Brain microvascular endothelial cell (primary cell): ENCODE measurements at regions not wholly inside any gene's neighbourhood (a gene's known extent, or its start where the extent isn't known, plus 50 kb on each side); places are given as distances from the start of the nearest gene placed in this dataset.

Source experiments
- DNase-seq: peaks from one replicate; pipeline ENCODE4 v3.0.0-alpha.2; 2020
- H3K27ac ChIP-seq: fragments of 250-450 bp; sonication (Bioruptor Pico); 2 replicates; pipeline ENCODE4 v1.5.1; 2020; ENCODE audit warnings: mild to moderate bottlenecking, moderate library complexity
- H3K27me3 ChIP-seq: fragments of 250-450 bp; sonication (Bioruptor Pico); replicated peaks from 2 replicates; pipeline ENCODE4 v1.5.1; 2020; ENCODE audit warnings: mild to moderate bottlenecking
- H3K36me3 ChIP-seq: fragments of 250-450 bp; sonication (Bioruptor Pico); replicated peaks from 2 replicates; pipeline ENCODE4 v1.5.1; 2020; ENCODE audit warnings: mild to moderate bottlenecking
- H3K4me3 ChIP-seq: 2 replicates; pipeline ENCODE4 v1.5.1; 2011; ENCODE audit warnings: low read depth, mild to moderate bottlenecking, control low read depth, low read length, moderate library complexity
- CTCF ChIP-seq: IDR thresholded peaks from 2 replicates; pipeline ENCODE4 v1.5.1; 2011; ENCODE audit warnings: low read depth, mild to moderate bottlenecking, moderate library complexity, low read length, control low read depth, inconsistent platforms; ENCODE audit errors: missing control alignments
- in situ Hi-C: cut with HindIII; loops from 2 replicates; pipeline ENCODE4 v1.10.0; 2017; ENCODE audit warnings: low sequenced_read_pairs, low pct_ligation_motif_present

- no peak for TF ChIP-seq CTCF
- in situ Hi-C loops, result no loop called here
- peak; percentile 48 for DNase-seq
- no peak overlapping the region for H3K27ac ChIP-seq
- no peaks in the 10 kb centered on the region for H3K27me3 ChIP-seq
- no peak overlapping the region for H3K4me3 ChIP-seq
- no peaks in the 10 kb centered on the region for H3K36me3 ChIP-seq
Measured at GRCh38 chr12:92224685-92225331, 79.2 kb upstream of the BTG1 start.

GRCh38 chr12:92223481-92223880 is 77.8 kb upstream of the BTG1 start:
- Histone ChIP-seq H3K27ac (no peak overlapping the region), H3K36me3 (no peaks in the 10 kb centered on the region), H3K27me3 (no peaks in the 10 kb centered on the region), H3K4me3 (no peak overlapping the region)
- TF ChIP-seq CTCF, result no peak
- in situ Hi-C loops, result no loop called here
- DNase-seq, result no peak

GRCh38 chr12:92221656-92222315 is 76.1 kb upstream of the BTG1 start:
- Histone ChIP-seq H3K4me3 (no peak overlapping the region), H3K27ac (no peak overlapping the region), H3K36me3 (no peaks in the 10 kb centered on the region), H3K27me3 (no peaks in the 10 kb centered on the region)
- no peak for DNase-seq
- no peak for TF ChIP-seq CTCF
- in situ Hi-C loops, result no loop called here

- no peaks in the 10 kb centered on the region for H3K27me3 ChIP-seq
- no peak overlapping the region for H3K27ac ChIP-seq
- H3K4me3 ChIP-seq, result no peak overlapping the region
- H3K36me3 ChIP-seq, result no peaks in the 10 kb centered on the region
- in situ Hi-C loops, result no loop called here
- no peak for TF ChIP-seq CTCF
- no peak for DNase-seq
Measured at GRCh38 chr12:92218394-92219077, 72.9 kb upstream of the BTG1 start.

GRCh38 chr12:92216092-92216491 is 70.4 kb upstream of the BTG1 start:
- no peaks in the 10 kb centered on the region for H3K36me3 ChIP-seq
- H3K27me3 ChIP-seq, result no peaks in the 10 kb centered on the region
- TF ChIP-seq CTCF, result no peak
- H3K27ac ChIP-seq, result no peak overlapping the region
- in situ Hi-C loops, result no loop called here
- DNase-seq, result no peak
- no peak overlapping the region for H3K4me3 ChIP-seq

- in situ Hi-C loops, result no loop called here
- Histone ChIP-seq H3K4me3 (no peak overlapping the region), H3K36me3 (no peaks in the 10 kb centered on the region), H3K27me3 (no peaks in the 10 kb centered on the region), H3K27ac (no peak overlapping the region)
- TF ChIP-seq CTCF, result no peak
- no peak for DNase-seq
Measured at GRCh38 chr12:92215358-92215757, 69.7 kb upstream of the BTG1 start.
